ENCODE measurements at regions not wholly inside any gene's neighbourhood (a gene's known extent, or its start where the extent isn't known, plus 50 kb on each side); places are given as distances from the start of the nearest gene placed in this dataset.

- TF ChIP-seq CTCF (IDR thresholded peaks at IDR 0.05) (no peak), POLR2A (IDR thresholded peaks at IDR 0.05) (no peak)
Observed at GRCh38 chr15:39205081-39205480, 375.8 kb upstream of the THBS1 start.
